HK-2 (cell line): ENCODE measurements at regions not wholly inside any gene's neighbourhood (a gene's known extent, or its start where the extent isn't known, plus 50 kb on each side); places are given as distances from the start of the nearest gene placed in this dataset.
"Not testable (repeated sequence)": the region's sequence is repeated elsewhere in the genome, so short reads cannot be mapped to it uniquely, and the experiment has no call there.

Experiments used
- DNase-seq: peaks from one replicate; pipeline ENCODE4 v3.0.0-alpha.2; 2018; ENCODE audit not compliant: unreplicated experiment

- no peak for DNase-seq
These were observed 397.2 kb downstream of the SLITRK1 start for GRCh38 chr13:83485101-83485500.

- DNase-seq: no peak
These were observed 411.3 kb downstream of the SLITRK1 start for GRCh38 chr13:83471011-83471410.

- DNase-seq: no peak
These were observed 412.0 kb downstream of the SLITRK1 start for GRCh38 chr13:83470133-83470797.

- DNase-seq: no peak
These were observed 428.6 kb downstream of the SLITRK1 start for GRCh38 chr13:83453723-83454122.

GRCh38 chr13:83453300-83453699 is 429.0 kb downstream of the SLITRK1 start:
- DNase-seq: no peak

- no peak for DNase-seq
These were observed 429.9 kb downstream of the SLITRK1 start for GRCh38 chr13:83452292-83452950.

GRCh38 chr13:83450591-83450990 is 431.7 kb downstream of the SLITRK1 start:
- DNase-seq: no peak

GRCh38 chr13:83449668-83450395 is 432.4 kb downstream of the SLITRK1 start:
- no peak for DNase-seq

- no peak for DNase-seq
These were observed 441.8 kb downstream of the SLITRK1 start for GRCh38 chr13:83440465-83440864.

GRCh38 chr13:83439464-83439863 is 442.8 kb downstream of the SLITRK1 start:
- not testable (repeated sequence) for DNase-seq

- no peak for DNase-seq
These were observed 458.4 kb downstream of the SLITRK1 start for GRCh38 chr13:83423861-83424260.

GRCh38 chr13:83423381-83423780 is 458.9 kb downstream of the SLITRK1 start:
- DNase-seq: no peak

- no peak for DNase-seq
These were observed 467.9 kb downstream of the SLITRK1 start for GRCh38 chr13:83414393-83414792.

- DNase-seq: no peak
These were observed 495.7 kb downstream of the SLITRK1 start for GRCh38 chr13:83386609-83387008.

GRCh38 chr13:83378908-83379307 is 503.4 kb downstream of the SLITRK1 start:
- no peak for DNase-seq

GRCh38 chr13:83377491-83377890 is 504.8 kb downstream of the SLITRK1 start:
- no peak for DNase-seq

- no peak for DNase-seq
These were observed 509.5 kb downstream of the SLITRK1 start for GRCh38 chr13:83372786-83373185.

GRCh38 chr13:83365723-83366122 is 516.6 kb downstream of the SLITRK1 start:
- DNase-seq: no peak

GRCh38 chr13:83355041-83355440 is 527.2 kb downstream of the SLITRK1 start:
- DNase-seq: no peak

- no peak for DNase-seq
These were observed 529.9 kb downstream of the SLITRK1 start for GRCh38 chr13:83352391-83352790.

- no peak for DNase-seq
These were observed 531.7 kb downstream of the SLITRK1 start for GRCh38 chr13:83350569-83350968.

GRCh38 chr13:83344518-83344917 is 537.8 kb downstream of the SLITRK1 start:
- DNase-seq: no peak

GRCh38 chr13:83340170-83340569 is 542.1 kb downstream of the SLITRK1 start:
- DNase-seq: no peak
